Vagina (tissue), 2 donors: ENCODE measurements at regions not wholly inside any gene's neighbourhood (a gene's known extent, or its start where the extent isn't known, plus 50 kb on each side); places are given as distances from the start of the nearest gene placed in this dataset.
"Not testable (repeated sequence)": the region's sequence is repeated elsewhere in the genome, so short reads cannot be mapped to it uniquely, and the experiment has no call there.

Source experiments
- DNase-seq, 2 donors: peaks; one replicate each; pipeline ENCODE4 v3.0.0-alpha.2; 2017; ENCODE audit errors: extremely low spot score in 2 of 2
- H3K27ac ChIP-seq: fragments of 200-600 bp; sonication (generic); one replicate; pipeline ENCODE4 v1.5.1; 2019
- H3K27me3 ChIP-seq: fragments of 200-600 bp; sonication (generic); one replicate; pipeline ENCODE4 v1.5.1; 2019
- H3K36me3 ChIP-seq, 2 donors: fragments of 200-600 bp; sonication (generic); one replicate each; pipeline ENCODE4 v1.5.1; 2017 to 2019
- H3K4me1 ChIP-seq: fragments of 200-600 bp; sonication (generic); one replicate; pipeline ENCODE4 v1.5.1; 2019
- H3K4me3 ChIP-seq, 2 donors: fragments of 200-600 bp; sonication (generic); 1 replicate in 1 of 2; 2 replicates in 1 of 2; pipeline ENCODE4 v1.5.1; 2016 to 2019
- H3K9me3 ChIP-seq: fragments of 200-600 bp; sonication (generic); one replicate; pipeline ENCODE4 v1.5.1; 2019
- POLR2A ChIP-seq, 2 donors: fragments of 450-650 bp; IDR thresholded peaks; one replicate each; pipeline ENCODE4 v1.6.1; 2017; ENCODE audit warnings: antibody characterized with exemption in 2 of 2, mild to moderate bottlenecking in 2 of 2, moderate library complexity in 2 of 2
- POLR2AphosphoS5 ChIP-seq, 2 donors: sonication (generic); formaldehyde crosslinking; IDR thresholded peaks; one replicate each; pipeline ENCODE4 v1.9.0; 2017; ENCODE audit warnings: antibody characterized with exemption in 2 of 2, mild to moderate bottlenecking in 2 of 2, low read depth in 1 of 2; ENCODE audit not compliant: insufficient read depth in 1 of 2
- intact Hi-C: fragments of 100-400 bp; cut with DNase I; formaldehyde crosslinking; loops from one replicate; pipeline ENCODE4 v1.15.1; 2023
- TF ChIP-seq, protein P1 (sequence below), 3 experiments: fragments of 450-650 bp in 2 of 3; fragments of 200-600 bp in 1 of 3; sonication (generic) in 1 of 3; IDR thresholded peaks; one replicate each; pipeline ENCODE4 v1.5.1; 2017 to 2019; ENCODE audit warnings: antibody characterized with exemption in 3 of 3, mild to moderate bottlenecking in 2 of 3, moderate library complexity in 2 of 3

DNA sequence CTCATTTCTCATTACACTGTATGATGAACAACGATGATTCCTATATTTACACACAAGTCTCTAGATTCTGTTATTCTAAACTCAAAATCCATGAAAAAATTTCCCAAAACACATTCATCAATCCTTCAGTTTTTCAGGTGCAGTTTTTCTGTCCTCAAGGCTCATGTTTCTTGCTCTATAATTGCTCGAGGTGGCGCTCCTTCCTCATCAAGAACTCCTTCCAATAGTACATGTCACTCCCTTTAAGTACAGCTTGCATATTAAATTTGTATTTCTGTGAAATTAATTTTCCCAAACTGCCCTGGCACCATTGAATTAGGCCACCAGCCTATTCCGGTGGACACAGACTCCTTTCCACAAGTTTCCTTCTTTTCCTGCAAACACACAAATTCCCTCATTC lies 188.7 kb upstream of the MINDY3 start:
- Histone ChIP-seq H3K27me3 (no peaks in the 10 kb centered on the region), H3K9me3 (no peaks in the 10 kb centered on the region), H3K27ac (no peak overlapping the region), H3K36me3 (no peaks in the 10 kb centered on the region), H3K4me1 (no peaks in the 10 kb centered on the region), H3K4me3 (no peak overlapping the region)
- intact Hi-C loops = no loop called here
- no peak for DNase-seq
- no peak for TF ChIP-seq POLR2A (IDR thresholded peaks at IDR 0.05)
- TF ChIP-seq POLR2AphosphoS5 (IDR thresholded peaks at IDR 0.05; ENCODE audit: insufficient read depth in 1 of 2, low read depth in 1 of 2) = no peak
- TF ChIP-seq, protein P1, sequence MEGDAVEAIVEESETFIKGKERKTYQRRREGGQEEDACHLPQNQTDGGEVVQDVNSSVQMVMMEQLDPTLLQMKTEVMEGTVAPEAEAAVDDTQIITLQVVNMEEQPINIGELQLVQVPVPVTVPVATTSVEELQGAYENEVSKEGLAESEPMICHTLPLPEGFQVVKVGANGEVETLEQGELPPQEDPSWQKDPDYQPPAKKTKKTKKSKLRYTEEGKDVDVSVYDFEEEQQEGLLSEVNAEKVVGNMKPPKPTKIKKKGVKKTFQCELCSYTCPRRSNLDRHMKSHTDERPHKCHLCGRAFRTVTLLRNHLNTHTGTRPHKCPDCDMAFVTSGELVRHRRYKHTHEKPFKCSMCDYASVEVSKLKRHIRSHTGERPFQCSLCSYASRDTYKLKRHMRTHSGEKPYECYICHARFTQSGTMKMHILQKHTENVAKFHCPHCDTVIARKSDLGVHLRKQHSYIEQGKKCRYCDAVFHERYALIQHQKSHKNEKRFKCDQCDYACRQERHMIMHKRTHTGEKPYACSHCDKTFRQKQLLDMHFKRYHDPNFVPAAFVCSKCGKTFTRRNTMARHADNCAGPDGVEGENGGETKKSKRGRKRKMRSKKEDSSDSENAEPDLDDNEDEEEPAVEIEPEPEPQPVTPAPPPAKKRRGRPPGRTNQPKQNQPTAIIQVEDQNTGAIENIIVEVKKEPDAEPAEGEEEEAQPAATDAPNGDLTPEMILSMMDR (IDR thresholded peaks at IDR 0.05) = no peak

- TF ChIP-seq, protein P1 (IDR thresholded peaks at IDR 0.05) = no peak
- no peak for TF ChIP-seq POLR2AphosphoS5 (IDR thresholded peaks at IDR 0.05; ENCODE audit: insufficient read depth in 1 of 2, low read depth in 1 of 2)
- TF ChIP-seq POLR2A (IDR thresholded peaks at IDR 0.05) = no peak
- no peaks in the 10 kb centered on the region for H3K4me1 ChIP-seq
These were observed 189.5 kb upstream of the MINDY3 start for GRCh38 chr10:16049782-16050181.

GRCh38 chr10:16063350-16063749 lies 203.0 kb upstream of the MINDY3 start:
- H3K4me3 ChIP-seq = no peak overlapping the region
- no peaks in the 10 kb centered on the region for H3K36me3 ChIP-seq
- intact Hi-C loops = no loop called here
- H3K27ac ChIP-seq = no peak overlapping the region
- H3K4me1 ChIP-seq = no peaks in the 10 kb centered on the region
- TF ChIP-seq, protein P1 (IDR thresholded peaks at IDR 0.05) = no peak
- TF ChIP-seq POLR2A (IDR thresholded peaks at IDR 0.05) (no peak), POLR2AphosphoS5 (IDR thresholded peaks at IDR 0.05; ENCODE audit: insufficient read depth in 1 of 2, low read depth in 1 of 2) (no peak)
- DNase-seq = no peak
- H3K9me3 ChIP-seq = no peaks in the 10 kb centered on the region
- H3K27me3 ChIP-seq = no peaks in the 10 kb centered on the region

More at GRCh38 chr10:16049782-16050181, 189.5 kb upstream of the MINDY3 start:
- Histone ChIP-seq H3K9me3 (no peaks in the 10 kb centered on the region), H3K36me3 (no peaks in the 10 kb centered on the region), H3K27ac (no peak overlapping the region), H3K27me3 (no peaks in the 10 kb centered on the region), H3K4me3 (no peak overlapping the region)
- DNase-seq = no peak
- intact Hi-C loops = no loop called here

GRCh38 chr10:16083551-16083950 lies 223.2 kb upstream of the MINDY3 start:
- H3K9me3 ChIP-seq, H3K36me3 ChIP-seq, intact Hi-C loops, H3K27me3 ChIP-seq, H3K27ac ChIP-seq, H3K4me3 ChIP-seq, H3K4me1 ChIP-seq, DNase-seq: not testable (repeated sequence)

DNA sequence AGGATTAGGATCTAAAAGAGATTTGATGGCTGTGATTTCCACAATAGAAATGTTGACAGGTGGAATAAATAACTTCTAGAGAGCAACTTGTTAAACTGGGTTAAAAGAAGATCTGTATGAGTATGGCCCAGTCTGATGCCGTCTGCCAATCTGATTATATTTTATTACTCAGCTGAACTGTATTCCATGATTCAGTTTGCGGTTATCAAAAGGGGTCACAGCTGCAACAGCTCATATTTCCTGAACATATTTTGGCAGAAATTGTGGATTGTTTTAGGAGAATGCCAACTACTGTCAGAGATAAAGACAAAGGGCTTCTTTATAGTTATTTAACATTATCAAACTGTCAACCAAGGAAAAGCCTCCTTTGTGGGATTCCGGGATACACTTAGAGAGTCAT lies 244.8 kb upstream of the MINDY3 start:
- Histone ChIP-seq H3K27ac (no peak overlapping the region), H3K4me1 (no peaks in the 10 kb centered on the region), H3K4me3 (no peak overlapping the region), H3K27me3 (no peaks in the 10 kb centered on the region), H3K9me3 (no peaks in the 10 kb centered on the region), H3K36me3 (no peaks in the 10 kb centered on the region)
- intact Hi-C loops = no loop called here
- DNase-seq = no peak
- TF ChIP-seq POLR2AphosphoS5 (IDR thresholded peaks at IDR 0.05; ENCODE audit: insufficient read depth in 1 of 2, low read depth in 1 of 2) = no peak
- TF ChIP-seq POLR2A (IDR thresholded peaks at IDR 0.05) = no peak
- TF ChIP-seq, protein P1 (IDR thresholded peaks at IDR 0.05) = no peak
